HFF-Myc (cell line): ENCODE measurements at regions not wholly inside any gene's neighbourhood (a gene's known extent, or its start where the extent isn't known, plus 50 kb on each side); places are given as distances from the start of the nearest gene placed in this dataset.
A peak's percentile ranks its signal among the peaks of the same experiment; 100 is the strongest.

Experiments used
- DNase-seq: peaks from one replicate; pipeline ENCODE4 v3.0.0-alpha.2; 2011; ENCODE audit warnings: low read depth; ENCODE audit errors: extremely low read depth
- H3K4me3 ChIP-seq: replicated peaks from 2 replicates; pipeline ENCODE4 v1.5.1; 2011; ENCODE audit warnings: low read depth, mild to moderate bottlenecking, control low read depth, low read length
- TF ChIP-seq, protein P1 (sequence below): IDR thresholded peaks from 2 replicates; pipeline ENCODE4 v1.5.1; 2012; ENCODE audit warnings: mild to moderate bottlenecking, low read depth, low read length, control low read depth; ENCODE audit errors: missing control alignments

DNA sequence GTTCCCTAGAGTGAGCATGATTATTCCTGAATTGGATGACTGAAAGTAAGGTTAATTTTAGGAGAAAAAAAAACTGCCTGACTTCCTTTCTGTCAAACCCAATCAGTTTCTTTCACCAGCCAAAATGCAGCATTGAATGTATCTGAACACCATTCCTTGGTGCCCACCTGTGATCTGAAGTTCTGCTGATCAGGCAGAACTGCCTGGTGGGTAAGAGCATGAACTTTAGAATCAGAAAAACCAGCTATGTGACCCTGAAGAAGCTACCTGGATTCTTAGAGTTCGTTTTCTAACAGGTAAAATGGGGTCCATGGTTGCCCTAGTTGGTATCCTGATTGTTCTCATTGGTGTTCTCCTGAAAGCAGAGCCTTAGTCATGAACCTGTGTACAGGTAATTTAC is 506.9 kb downstream of the MED13L start:
- TF ChIP-seq, protein P1, sequence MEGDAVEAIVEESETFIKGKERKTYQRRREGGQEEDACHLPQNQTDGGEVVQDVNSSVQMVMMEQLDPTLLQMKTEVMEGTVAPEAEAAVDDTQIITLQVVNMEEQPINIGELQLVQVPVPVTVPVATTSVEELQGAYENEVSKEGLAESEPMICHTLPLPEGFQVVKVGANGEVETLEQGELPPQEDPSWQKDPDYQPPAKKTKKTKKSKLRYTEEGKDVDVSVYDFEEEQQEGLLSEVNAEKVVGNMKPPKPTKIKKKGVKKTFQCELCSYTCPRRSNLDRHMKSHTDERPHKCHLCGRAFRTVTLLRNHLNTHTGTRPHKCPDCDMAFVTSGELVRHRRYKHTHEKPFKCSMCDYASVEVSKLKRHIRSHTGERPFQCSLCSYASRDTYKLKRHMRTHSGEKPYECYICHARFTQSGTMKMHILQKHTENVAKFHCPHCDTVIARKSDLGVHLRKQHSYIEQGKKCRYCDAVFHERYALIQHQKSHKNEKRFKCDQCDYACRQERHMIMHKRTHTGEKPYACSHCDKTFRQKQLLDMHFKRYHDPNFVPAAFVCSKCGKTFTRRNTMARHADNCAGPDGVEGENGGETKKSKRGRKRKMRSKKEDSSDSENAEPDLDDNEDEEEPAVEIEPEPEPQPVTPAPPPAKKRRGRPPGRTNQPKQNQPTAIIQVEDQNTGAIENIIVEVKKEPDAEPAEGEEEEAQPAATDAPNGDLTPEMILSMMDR: no peak
- no peak for DNase-seq

DNA sequence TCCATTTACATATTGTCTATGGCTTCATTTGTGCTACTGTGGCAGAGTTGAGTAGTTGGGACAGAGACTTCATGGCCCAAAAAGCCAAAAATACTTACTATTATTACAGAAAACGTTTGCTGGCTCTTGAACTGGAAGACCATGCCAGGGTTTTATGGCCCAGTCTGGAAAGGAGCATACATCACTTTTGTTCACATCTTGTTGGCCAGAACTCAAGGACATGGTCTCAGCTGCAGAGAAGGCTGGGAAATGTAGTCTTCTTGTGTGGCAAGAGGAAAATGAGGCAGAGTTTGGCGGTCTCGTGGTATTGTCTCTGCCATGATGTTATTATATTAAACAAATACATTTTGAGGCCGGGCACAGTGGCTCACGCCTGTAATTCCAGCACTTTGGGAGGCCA is 509.6 kb downstream of the MED13L start:
- TF ChIP-seq, protein P1: no peak
- H3K4me3 ChIP-seq: no peak overlapping the region
- DNase-seq: no peak

More for the DNA sequence above, 506.9 kb downstream of the MED13L start:
- H3K4me3 ChIP-seq: no peak overlapping the region

DNA sequence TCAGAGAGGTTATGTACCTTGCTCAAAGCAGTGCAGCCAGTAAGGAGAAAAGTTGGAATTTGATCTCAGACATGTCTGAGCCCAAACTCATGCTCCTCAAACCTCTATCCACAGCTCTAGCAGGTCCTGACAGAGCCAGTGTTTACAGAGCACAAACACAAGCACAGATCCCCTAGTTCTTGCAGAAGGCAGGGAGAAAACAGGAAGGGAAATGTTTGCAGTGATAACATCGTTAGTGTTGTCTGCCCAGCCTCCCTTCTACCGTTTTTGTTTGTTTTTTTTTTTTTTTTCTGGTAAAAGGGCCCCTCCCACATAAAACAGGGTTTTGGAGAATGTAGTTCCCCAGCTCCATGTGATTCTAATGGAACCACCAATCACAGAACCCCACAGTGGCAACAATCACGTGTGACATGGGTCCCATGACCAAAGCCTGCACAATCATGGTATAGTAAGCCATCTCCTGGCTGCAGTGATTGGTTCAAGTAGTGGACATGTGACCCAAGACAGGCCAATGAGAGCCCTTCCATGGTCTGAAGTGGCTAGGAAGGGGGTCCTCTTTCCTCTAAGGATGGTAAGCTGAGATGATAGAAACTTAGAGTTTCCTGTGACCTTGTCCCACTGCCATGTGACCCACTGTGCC is 513.4 kb downstream of the MED13L start:
- TF ChIP-seq, protein P1: no peak
- peak; percentile 79 for DNase-seq
- H3K4me3 ChIP-seq: 0 out of 2 replicates have a peak overlapping the region, but pooled peaks have one; percentile 1

DNA sequence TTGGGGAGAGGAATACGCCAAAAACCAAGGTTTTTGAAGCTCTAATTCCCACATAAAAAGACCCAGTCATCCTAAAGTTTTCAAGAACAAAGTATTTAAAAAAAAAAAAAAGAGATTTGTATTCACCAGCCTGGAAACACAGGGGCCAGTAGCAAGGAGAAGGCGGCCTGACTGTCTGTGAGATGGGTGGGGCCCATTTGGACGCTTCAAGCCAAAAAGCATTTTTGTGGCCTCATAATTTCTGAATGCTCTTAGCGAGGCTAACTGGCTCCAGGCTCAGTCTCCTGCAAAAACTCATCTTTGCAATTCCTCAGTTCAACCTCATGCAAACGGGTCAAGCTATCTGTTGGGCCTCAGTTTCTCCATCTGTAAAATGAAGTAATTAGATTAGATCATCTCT is 514.1 kb downstream of the MED13L start:
- peak overlapping the region; percentile 67 for H3K4me3 ChIP-seq
- TF ChIP-seq, protein P1: no peak
- DNase-seq: peak; percentile 77

DNA sequence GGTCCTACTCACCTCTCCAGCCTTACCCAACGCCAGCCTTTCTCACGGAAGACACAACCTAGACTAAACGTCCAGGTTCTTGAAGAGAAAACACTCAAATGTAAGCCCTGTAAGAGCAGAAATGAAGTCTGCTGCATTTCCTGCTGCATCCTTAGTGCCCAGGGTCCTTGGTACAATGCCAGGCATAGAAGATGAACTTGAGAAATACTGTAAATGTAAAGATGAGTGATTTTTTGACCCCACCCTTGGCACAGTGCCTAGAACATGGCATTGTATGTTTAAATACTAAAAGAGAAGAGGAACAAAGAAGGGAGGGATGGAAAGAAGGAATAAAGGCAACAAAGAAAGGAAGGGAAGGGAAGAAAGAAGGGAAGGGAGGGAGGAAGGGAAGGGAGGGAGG is 514.6 kb downstream of the MED13L start:
- peak; percentile 77 for DNase-seq
- TF ChIP-seq, protein P1: no peak
- peak overlapping the region; percentile 67 for H3K4me3 ChIP-seq

DNA sequence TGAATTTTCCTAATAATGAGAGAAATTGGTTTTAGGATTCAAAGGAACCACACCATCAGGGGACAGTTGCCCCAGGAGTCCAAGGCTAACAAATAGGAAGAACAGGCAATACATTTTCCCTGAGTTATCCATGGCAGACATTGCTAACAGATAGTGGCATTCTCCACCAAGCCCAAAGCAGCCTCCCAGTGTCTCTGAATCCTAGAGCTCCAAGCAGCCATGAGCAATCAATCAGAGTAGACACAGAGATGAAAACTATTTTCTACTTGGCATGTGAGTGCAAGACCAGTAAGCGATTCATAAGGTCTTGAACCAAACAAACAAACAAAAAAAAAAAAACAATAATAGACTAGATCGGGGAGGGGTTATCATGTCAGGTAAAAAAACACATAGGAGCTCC is 515.7 kb downstream of the MED13L start:
- peak; percentile 84 for DNase-seq
- peak overlapping the region; percentile 67 for H3K4me3 ChIP-seq
- TF ChIP-seq, protein P1: no peak

DNA sequence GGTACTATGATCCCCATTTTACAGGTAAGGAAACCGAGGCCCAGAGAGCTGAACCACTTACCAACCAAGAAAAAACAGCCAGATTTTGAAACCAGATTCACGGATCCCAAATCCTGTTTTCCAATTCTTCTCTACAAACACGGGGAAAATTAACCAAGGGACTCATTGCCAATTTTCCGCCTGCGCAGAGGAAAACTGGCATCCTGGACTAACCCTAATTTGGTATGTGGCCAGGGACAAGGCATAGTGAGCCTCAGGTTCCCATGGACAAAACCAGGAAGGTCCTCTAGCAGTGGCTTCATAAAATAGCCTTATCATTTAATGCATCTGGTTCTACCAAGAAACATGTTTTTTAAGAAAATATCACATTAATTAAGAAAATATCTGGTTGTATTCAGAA is 517.3 kb downstream of the MED13L start:
- H3K4me3 ChIP-seq: peak overlapping the region; percentile 67
- TF ChIP-seq, protein P1: no peak
- no peak for DNase-seq
